HG03280 (cell line): ENCODE measurements at regions not wholly inside any gene's neighbourhood (a gene's known extent, or its start where the extent isn't known, plus 50 kb on each side); places are given as distances from the start of the nearest gene placed in this dataset.

Experiments
- ATAC-seq: cut with Tn5 transposase; IDR thresholded peaks from one replicate; pipeline ENCODE4 v1.9.1; 2021; ENCODE audit warnings: mild to moderate bottlenecking, moderate library complexity; ENCODE audit not compliant: unreplicated experiment

DNA sequence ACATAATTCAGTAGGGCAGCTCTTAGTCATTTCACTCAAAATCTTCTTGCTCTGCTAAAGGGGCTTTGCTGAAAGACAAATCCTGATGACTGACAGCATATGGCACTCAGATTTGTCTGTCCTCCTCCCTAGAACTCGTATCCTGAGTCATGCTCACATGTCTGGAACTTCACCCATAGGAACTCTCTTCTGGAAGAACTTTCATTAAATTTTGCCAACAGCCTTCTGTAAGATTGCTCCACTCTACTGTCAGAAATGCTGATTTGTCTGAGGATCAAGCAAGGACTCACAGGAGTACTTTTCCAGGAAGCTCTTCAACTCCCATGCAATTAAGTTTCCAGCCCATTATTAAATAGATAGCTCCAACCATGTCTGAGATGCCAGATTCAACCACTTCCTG, 59.8 kb upstream of the SNX2 start:
- no peak for ATAC-seq

DNA sequence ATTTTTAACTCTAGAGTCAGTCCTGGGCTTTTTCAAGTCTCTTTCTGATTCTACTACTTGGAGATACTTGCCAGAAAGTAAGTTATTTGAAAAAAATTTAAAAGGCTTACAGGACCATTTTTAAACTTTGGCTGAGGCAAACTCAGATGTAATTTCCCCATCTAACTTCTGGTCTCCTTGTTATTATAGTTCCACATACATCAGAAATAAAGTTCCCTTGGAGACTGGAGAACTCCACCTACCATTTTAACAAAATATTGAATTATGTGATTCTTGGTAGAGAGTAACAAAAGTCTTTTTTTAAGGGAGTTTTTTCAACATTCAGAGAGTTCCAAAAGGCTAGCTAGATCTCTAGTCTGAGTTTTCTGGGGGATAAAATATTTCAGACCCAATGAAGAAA, 56.3 kb upstream of the SNX2 start:
- ATAC-seq = no peak

DNA sequence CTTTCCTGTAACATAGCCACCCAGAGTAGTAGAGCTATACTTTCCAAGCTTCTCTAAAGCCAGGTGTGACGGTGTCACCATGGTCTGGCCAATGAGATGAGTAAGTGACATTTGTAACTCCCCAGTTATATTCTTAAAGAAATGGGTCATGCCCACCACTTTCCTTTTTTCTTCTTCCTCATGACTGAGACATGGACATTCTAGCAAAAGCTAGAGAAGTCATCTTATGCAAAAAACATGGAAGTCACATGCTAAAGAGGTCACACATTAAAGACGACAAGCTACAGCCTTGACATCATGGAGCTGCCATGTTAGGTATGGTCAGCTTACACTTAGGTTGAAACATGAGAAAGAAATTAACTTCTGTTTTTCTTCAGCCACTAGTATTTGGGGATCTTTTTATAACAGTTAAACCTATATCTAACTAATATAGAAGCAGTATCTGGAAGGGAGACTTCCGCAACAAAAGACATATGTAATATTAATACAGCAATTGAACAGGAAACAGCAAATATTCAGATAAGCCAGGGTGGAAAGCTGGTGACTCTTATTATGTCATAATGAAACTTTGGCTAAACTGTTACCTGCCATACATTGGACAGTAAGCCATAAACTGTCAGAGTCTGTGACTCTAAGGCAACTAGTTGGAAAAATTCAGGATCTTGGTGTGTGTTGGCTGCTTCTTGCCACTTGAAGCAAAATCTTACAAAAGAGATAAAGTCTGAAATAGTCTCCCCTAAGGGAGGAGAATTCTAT, 54.7 kb upstream of the SNX2 start:
- ATAC-seq = no peak

DNA sequence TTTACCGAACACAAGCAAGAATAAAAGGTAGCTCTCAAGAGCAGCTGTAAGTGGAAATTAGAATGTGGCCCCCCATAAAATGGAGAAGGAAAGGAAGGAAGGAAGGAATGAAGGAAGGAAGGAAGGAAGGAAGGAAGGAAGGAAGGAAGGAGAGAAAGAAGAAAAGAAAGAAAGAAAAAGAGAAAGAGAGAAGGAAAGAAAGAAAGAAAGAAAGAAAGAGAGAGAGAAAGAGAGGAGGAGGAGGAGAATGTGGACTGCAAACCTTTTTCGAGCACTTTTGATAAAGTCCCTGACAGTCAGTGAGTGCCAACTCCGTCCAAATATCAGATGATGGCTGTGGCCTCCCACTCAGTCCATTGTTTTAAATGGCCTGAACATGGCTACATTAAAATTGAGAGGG, 53.8 kb upstream of the SNX2 start:
- no peak for ATAC-seq

DNA sequence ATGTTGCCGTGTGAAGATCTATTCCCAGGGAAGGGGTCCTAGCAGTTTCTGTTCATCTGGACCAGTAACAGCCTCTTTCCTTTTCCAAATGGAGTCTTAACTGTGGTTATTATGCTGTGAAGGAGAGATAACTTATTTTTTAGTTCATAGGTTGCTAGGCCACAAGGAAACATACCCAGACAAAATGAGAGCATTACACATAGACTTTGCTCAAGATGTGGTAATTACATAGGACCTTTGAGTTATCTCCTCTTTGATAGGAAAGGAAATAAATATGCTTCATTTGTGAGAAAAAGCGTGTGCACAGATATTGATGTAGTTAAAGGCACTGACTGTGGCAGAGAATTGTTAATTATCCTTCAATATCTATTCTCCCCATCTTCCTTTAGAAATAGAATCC, 52.5 kb upstream of the SNX2 start:
- ATAC-seq = no peak

DNA sequence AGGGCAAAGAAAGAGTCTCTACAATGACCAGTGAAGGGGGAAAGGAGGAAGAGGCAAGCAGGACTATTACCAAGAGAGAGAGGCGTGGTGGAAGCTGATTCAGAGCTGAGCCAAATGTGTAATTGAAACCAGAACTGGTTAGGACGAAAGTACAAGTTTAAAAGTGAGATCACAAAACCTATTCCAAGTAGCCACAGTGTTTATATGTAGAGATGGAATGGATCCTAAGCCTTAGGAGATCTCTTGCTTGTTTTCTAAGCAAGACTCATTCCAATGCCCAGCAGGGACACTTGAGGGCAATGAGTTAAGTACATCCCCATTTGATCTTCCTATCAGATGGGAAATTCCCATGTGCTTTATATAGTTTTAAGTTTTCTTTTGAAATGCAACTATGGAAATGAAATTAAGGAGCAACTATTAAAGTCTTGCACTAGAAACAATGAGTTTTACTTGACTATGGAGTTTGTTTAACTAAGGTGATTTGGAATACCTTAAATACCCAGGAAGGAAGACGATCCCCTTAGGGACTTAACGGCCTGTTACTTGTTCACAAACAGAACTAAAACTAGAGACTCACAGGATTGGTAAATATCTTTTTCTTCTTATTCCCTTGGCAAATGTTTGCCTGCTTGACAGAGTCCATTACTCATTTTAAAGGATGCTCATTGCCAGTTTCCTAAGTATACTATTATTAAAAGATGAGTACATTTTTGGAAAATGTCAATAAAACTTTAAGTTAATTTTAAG, 51.1 kb upstream of the SNX2 start:
- peak; percentile 92 for ATAC-seq
